ENCODE measurements at regions not wholly inside any gene's neighbourhood (a gene's known extent, or its start where the extent isn't known, plus 50 kb on each side); places are given as distances from the start of the nearest gene placed in this dataset.

DNA sequence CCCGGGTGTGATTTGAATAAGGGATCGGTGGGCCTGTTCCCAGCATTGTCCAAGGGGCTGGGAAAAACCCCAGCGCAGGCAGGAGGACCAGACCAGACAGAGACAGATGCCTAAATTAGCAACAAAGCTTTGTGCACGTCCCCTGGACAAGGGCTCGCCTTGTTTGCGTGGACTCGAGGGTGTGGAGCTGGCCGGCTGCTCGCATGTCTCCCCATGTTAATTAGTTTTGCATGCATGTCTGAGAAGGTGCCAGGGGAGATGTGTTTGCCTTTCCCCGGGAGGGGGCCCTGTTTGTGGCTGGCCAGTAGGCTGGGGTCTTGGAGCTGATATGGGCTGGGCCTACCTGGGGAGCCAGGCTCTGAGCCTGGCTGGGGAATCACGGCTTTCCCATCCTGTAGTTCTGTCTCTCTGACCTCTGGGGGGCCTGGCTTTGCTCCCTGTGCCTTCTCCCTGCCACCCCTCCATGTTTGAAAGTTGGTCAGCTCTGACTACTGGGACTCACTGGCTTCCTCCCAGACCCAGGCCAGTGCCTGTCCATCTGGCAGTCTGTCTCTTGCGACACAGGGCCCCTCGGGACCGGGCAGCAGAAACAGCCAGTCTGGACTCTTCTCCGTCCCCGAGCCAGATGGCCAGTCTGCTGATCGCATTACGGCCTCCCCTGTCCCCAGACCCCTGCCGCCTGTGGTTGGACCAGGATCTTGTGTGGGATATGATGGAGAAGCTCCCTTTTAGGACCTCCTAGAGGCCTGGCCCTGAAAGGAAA lies 55.4 kb upstream of the POLG start:
- FAIRE-seq, result no peak
- H3K4me3 ChIP-seq (ENCODE audit: insufficient read depth, low read depth, low read length), result no peak overlapping the region
- H3K4me2 ChIP-seq (ENCODE audit: low read length), result no peak overlapping the region
- H2AFZ ChIP-seq (ENCODE audit: low read depth, low read length), result no peak overlapping the region
- no peak overlapping the region for H3K27ac Mint-ChIP-seq (ENCODE audit: unreplicated experiment)
- TF ChIP-seq, protein P1, sequence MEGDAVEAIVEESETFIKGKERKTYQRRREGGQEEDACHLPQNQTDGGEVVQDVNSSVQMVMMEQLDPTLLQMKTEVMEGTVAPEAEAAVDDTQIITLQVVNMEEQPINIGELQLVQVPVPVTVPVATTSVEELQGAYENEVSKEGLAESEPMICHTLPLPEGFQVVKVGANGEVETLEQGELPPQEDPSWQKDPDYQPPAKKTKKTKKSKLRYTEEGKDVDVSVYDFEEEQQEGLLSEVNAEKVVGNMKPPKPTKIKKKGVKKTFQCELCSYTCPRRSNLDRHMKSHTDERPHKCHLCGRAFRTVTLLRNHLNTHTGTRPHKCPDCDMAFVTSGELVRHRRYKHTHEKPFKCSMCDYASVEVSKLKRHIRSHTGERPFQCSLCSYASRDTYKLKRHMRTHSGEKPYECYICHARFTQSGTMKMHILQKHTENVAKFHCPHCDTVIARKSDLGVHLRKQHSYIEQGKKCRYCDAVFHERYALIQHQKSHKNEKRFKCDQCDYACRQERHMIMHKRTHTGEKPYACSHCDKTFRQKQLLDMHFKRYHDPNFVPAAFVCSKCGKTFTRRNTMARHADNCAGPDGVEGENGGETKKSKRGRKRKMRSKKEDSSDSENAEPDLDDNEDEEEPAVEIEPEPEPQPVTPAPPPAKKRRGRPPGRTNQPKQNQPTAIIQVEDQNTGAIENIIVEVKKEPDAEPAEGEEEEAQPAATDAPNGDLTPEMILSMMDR (IDR thresholded peaks at IDR 0.05; ENCODE audit: insufficient read depth, low read depth, low read length), result no peak
- TF ChIP-seq EZH2 (IDR thresholded peaks at IDR 0.05; ENCODE audit: insufficient read depth, low read length), result no peak
- no peak overlapping the region for H3K9ac ChIP-seq (ENCODE audit: low read length)
- no peaks in the 10 kb centered on the region for H3K36me3 Mint-ChIP-seq (ENCODE audit: low read depth, unreplicated experiment)
- H3K4me1 Mint-ChIP-seq (ENCODE audit: low read depth, unreplicated experiment), result peaks cover 4% of the 10 kb centered on the region
- DNase-seq (ENCODE audit: low read depth), result no peak
- no peaks in the 10 kb centered on the region for H3K9me3 ChIP-seq (ENCODE audit: insufficient read depth, low read depth, low read length)
- peaks cover 9% of the 10 kb centered on the region for H3K4me1 ChIP-seq (ENCODE audit: insufficient read depth, low read length)
- peaks cover 7% of the 10 kb centered on the region for H4K20me1 ChIP-seq (ENCODE audit: insufficient read depth, low read length)
- no peaks in the 10 kb centered on the region for H3K79me2 ChIP-seq (ENCODE audit: insufficient read depth, low read length)
- no peak overlapping the region for H3K27ac ChIP-seq (ENCODE audit: low read depth, low read length)
- H3K27me3 ChIP-seq (ENCODE audit: insufficient read depth, low read length), result peaks cover 80% of the 10 kb centered on the region
- no peaks in the 10 kb centered on the region for H3K9me3 Mint-ChIP-seq (ENCODE audit: unreplicated experiment)
- no peak overlapping the region for H3K4me3 Mint-ChIP-seq (ENCODE audit: unreplicated experiment)
- no peaks in the 10 kb centered on the region for H3K36me3 ChIP-seq (ENCODE audit: insufficient read depth, low read length)
- peaks cover 87% of the 10 kb centered on the region for H3K27me3 Mint-ChIP-seq (ENCODE audit: low read depth, unreplicated experiment)

DNA sequence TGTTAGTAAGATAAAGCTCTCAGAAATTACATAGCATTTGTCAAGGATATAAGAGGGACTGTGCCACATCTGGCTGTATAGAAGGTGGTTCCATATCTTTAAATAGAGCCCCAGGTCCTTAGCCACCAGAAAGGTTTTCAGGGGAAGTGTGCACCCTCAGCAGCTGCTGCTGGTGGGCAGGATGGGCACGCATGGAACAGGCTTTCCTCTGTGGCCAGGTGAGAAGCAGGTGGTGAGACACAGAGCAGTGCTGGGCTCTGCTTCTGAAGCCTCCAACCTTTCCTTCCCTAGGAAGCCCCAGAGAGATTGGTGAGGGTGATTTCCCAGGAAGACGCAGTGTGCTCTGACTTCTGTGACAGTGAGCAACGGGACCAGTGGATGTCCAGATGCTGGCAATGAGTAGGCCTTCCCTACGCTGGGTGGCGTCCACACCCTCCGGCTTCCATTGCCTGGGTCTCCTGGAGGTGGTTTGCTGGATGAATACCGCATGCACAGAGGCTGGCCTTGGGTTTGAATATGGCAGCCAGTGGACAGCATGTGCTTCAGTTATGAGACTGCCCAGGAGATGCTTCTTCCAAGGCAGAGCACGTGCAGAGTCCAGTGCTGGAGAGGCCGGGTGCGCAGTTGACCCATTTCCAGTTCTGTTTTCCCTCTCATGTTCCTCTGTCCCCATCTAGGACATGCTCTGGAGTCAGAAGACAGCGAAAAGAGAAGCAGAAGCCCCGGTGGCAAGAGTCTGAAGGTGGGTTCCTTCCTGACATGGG lies 52.7 kb upstream of the POLG start:
- Histone ChIP-seq H3K27ac (ENCODE audit: low read depth, low read length) (no peak overlapping the region), H3K4me1 (ENCODE audit: insufficient read depth, low read length) (peaks cover 9% of the 10 kb centered on the region), H3K4me2 (ENCODE audit: low read length) (no peak overlapping the region), H2AFZ (ENCODE audit: low read depth, low read length) (no peak overlapping the region), H3K27me3 (ENCODE audit: insufficient read depth, low read length) (peaks cover 80% of the 10 kb centered on the region), H3K36me3 (ENCODE audit: insufficient read depth, low read length) (no peaks in the 10 kb centered on the region), H3K4me3 (ENCODE audit: insufficient read depth, low read depth, low read length) (no peak overlapping the region), H3K9me3 (ENCODE audit: insufficient read depth, low read depth, low read length) (no peaks in the 10 kb centered on the region), H3K79me2 (ENCODE audit: insufficient read depth, low read length) (no peaks in the 10 kb centered on the region), H4K20me1 (ENCODE audit: insufficient read depth, low read length) (peaks cover 14% of the 10 kb centered on the region), H3K9ac (ENCODE audit: low read length) (no peak overlapping the region)
- H3K27ac Mint-ChIP-seq (ENCODE audit: unreplicated experiment), result no peak overlapping the region
- DNase-seq (ENCODE audit: low read depth), result no peak
- TF ChIP-seq, protein P1 (IDR thresholded peaks at IDR 0.05; ENCODE audit: insufficient read depth, low read depth, low read length), result no peak
- no peak for TF ChIP-seq EZH2 (IDR thresholded peaks at IDR 0.05; ENCODE audit: insufficient read depth, low read length)
- H3K27me3 Mint-ChIP-seq (ENCODE audit: low read depth, unreplicated experiment), result peaks cover 82% of the 10 kb centered on the region
- H3K4me3 Mint-ChIP-seq (ENCODE audit: unreplicated experiment), result no peak overlapping the region
- H3K9me3 Mint-ChIP-seq (ENCODE audit: unreplicated experiment), result peaks cover 3% of the 10 kb centered on the region
- FAIRE-seq, result no peak
- H3K4me1 Mint-ChIP-seq (ENCODE audit: low read depth, unreplicated experiment), result peaks cover 10% of the 10 kb centered on the region
- H3K36me3 Mint-ChIP-seq (ENCODE audit: low read depth, unreplicated experiment), result no peaks in the 10 kb centered on the region
